Superior temporal gyrus (tissue), 1 donor: ENCODE measurements at regions not wholly inside any gene's neighbourhood (a gene's known extent, or its start where the extent isn't known, plus 50 kb on each side); places are given as distances from the start of the nearest gene placed in this dataset.

Experiments used
- DNase-seq: peaks from one replicate; pipeline ENCODE4 v3.0.0-alpha.2; 2016; ENCODE audit errors: extremely low spot score

GRCh38 chr3:98966862-98967546 is 65.5 kb upstream of the DCBLD2 start:
- DNase-seq: no peak

- no peak for DNase-seq
Measured at GRCh38 chr3:98966434-98966833, 64.9 kb upstream of the DCBLD2 start.

GRCh38 chr3:98964784-98965183 is 63.3 kb upstream of the DCBLD2 start:
- no peak for DNase-seq

- no peak for DNase-seq
Measured at GRCh38 chr3:98963546-98963945, 62.1 kb upstream of the DCBLD2 start.

GRCh38 chr3:98962951-98963350 is 61.5 kb upstream of the DCBLD2 start:
- DNase-seq: no peak

GRCh38 chr3:98962189-98962930 is 60.9 kb upstream of the DCBLD2 start:
- DNase-seq: no peak

GRCh38 chr3:98961161-98962155 is 60.0 kb upstream of the DCBLD2 start:
- no peak for DNase-seq

- no peak for DNase-seq
Measured at GRCh38 chr3:98957681-98958080, 56.2 kb upstream of the DCBLD2 start.

GRCh38 chr3:98956008-98956407 is 54.5 kb upstream of the DCBLD2 start:
- no peak for DNase-seq

- DNase-seq: no peak
Measured at GRCh38 chr3:98954791-98955604, 53.5 kb upstream of the DCBLD2 start.

GRCh38 chr3:98954242-98954641 is 52.7 kb upstream of the DCBLD2 start:
- DNase-seq: no peak

GRCh38 chr3:98952404-98952803 is 50.9 kb upstream of the DCBLD2 start:
- no peak for DNase-seq
